H1 (cell line): ENCODE measurements at regions not wholly inside any gene's neighbourhood (a gene's known extent, or its start where the extent isn't known, plus 50 kb on each side); places are given as distances from the start of the nearest gene placed in this dataset.

Experiments used
- CTCF ChIA-PET: fragments of 300-600 bp; sonication (Branson Sonifier 250); formaldehyde crosslinking; loops from one replicate; lab custom pipeline; 2021; ENCODE audit not compliant: partially characterized antibody; lab: Charles Lee
- POLR2A ChIA-PET: fragments of 300-600 bp; sonication (Branson Sonifier 250); formaldehyde crosslinking; loops from one replicate; lab custom pipeline; 2021; ENCODE audit warnings: inconsistent platforms; ENCODE audit not compliant: partially characterized antibody; lab: Charles Lee
- DNase-seq, 2 experiments: peaks; one replicate each; pipeline versions ENCODE4 v3.0.0 to v3.0.0-alpha.2; 2010 to 2022; ENCODE audit warnings: low spot score in 2 of 2, low read depth in 1 of 2, mixed read lengths in 1 of 2
- FAIRE-seq: peaks from 2 replicates; lab custom pipeline; 2011; peaks lifted over from hg19 to GRCh38; lab: Jason Lieb, UNC
- H2AFZ ChIP-seq: 2 replicates; pipeline ENCODE4 v1.8.1; 2012; ENCODE audit warnings: low read length, inconsistent platforms
- H2AK5ac ChIP-seq: 2 replicates; pipeline ENCODE4 v1.6.1; 2013; ENCODE audit warnings: low read depth, low read length
- H2BK120ac ChIP-seq: replicated peaks from 2 replicates; pipeline ENCODE3; 2013; ENCODE audit warnings: low read depth, low read length, inconsistent platforms
- H2BK12ac ChIP-seq: 2 replicates; pipeline ENCODE4 v1.6.1; 2013; ENCODE audit warnings: low read depth, low read length
- H2BK15ac ChIP-seq: 2 replicates; pipeline ENCODE4 v1.6.1; 2013; ENCODE audit warnings: low read length
- H2BK20ac ChIP-seq: 2 replicates; pipeline ENCODE4 v1.6.1; 2013; ENCODE audit warnings: low read length
- H2BK5ac ChIP-seq: 2 replicates; pipeline ENCODE4 v1.6.1; 2013; ENCODE audit warnings: low read depth, low read length
- H3K14ac ChIP-seq: 2 replicates; pipeline ENCODE4 v1.6.1; 2013; ENCODE audit warnings: inconsistent platforms; ENCODE audit not compliant: insufficient read length
- H3K18ac ChIP-seq: 2 replicates; pipeline ENCODE4 v1.6.1; 2013; ENCODE audit warnings: low read length; ENCODE audit errors: extremely low read depth
- H3K23ac ChIP-seq: 2 replicates; pipeline ENCODE4 v1.6.1; 2013; ENCODE audit warnings: inconsistent platforms; ENCODE audit not compliant: insufficient read length
- H3K23me2 ChIP-seq: 2 replicates; pipeline ENCODE4 v1.6.1; 2013; ENCODE audit warnings: low read depth, low read length
- H3K27ac ChIP-seq: 2 replicates; pipeline ENCODE4 v1.6.1; 2011; ENCODE audit warnings: low read depth, low read length, inconsistent platforms
- H3K27me3 ChIP-seq, 4 experiments: replicated peaks in 1 of 4; 1 replicate in 1 of 4; 2 replicates in 3 of 4; pipeline versions ENCODE4 v1.6.1 to v1.8.1; 2011 to 2013; ENCODE audit warnings: low read length in 3 of 4, mild to moderate bottlenecking in 3 of 4, inconsistent platforms in 2 of 4, mixed read lengths in 2 of 4, moderate library complexity in 1 of 4; ENCODE audit not compliant: control insufficient read depth in 3 of 4, insufficient read depth in 3 of 4; ENCODE audit errors: extremely low read depth in 1 of 4
- H3K36me3 ChIP-seq, 4 experiments: 2 replicates each; pipeline versions ENCODE4 v1.6.1 to v1.8.1; 2011 to 2013; ENCODE audit warnings: mild to moderate bottlenecking in 4 of 4, low read length in 3 of 4, moderate library complexity in 2 of 4, control low read depth in 1 of 4, inconsistent platforms in 1 of 4; ENCODE audit not compliant: insufficient read depth in 4 of 4, control insufficient read depth in 2 of 4
- H3K4ac ChIP-seq: replicated peaks from 2 replicates; pipeline ENCODE3; 2013; ENCODE audit warnings: low read length, low read depth, mixed read lengths, inconsistent platforms; ENCODE audit not compliant: insufficient read length
- H3K4me1 ChIP-seq, 4 experiments: replicated peaks in 1 of 4; 1 replicate in 1 of 4; 2 replicates in 3 of 4; pipeline versions ENCODE4 v1.6.1 to v1.8.1; 2011 to 2013; ENCODE audit warnings: low read length in 3 of 4, inconsistent platforms in 2 of 4, mixed read lengths in 1 of 4; ENCODE audit not compliant: insufficient read depth in 4 of 4, control insufficient read depth in 3 of 4
- H3K4me2 ChIP-seq, 2 experiments: 2 replicates each; pipeline versions ENCODE4 v1.6.1 to v1.8.1; 2011 to 2013; ENCODE audit warnings: low read depth in 2 of 2, low read length in 2 of 2, control low read depth in 1 of 2, inconsistent platforms in 1 of 2, mild to moderate bottlenecking in 1 of 2; ENCODE audit not compliant: insufficient read depth in 1 of 2
- H3K4me3 ChIP-seq, 4 experiments: fragments of 200-600, 300-600 bp in 1 of 4; sonication (generic), shearing (Covaris generic), sonication (Bioruptor Twin) in 1 of 4; 2 replicates each; pipeline versions ENCODE4 v1.5.1 to v1.8.1; 2011 to 2016; ENCODE audit warnings: low read length in 4 of 4, low read depth in 3 of 4, control low read depth in 2 of 4, inconsistent platforms in 2 of 4, mild to moderate bottlenecking in 2 of 4, mixed read lengths in 1 of 4, moderate library complexity in 1 of 4; ENCODE audit not compliant: insufficient read depth in 2 of 4; ENCODE audit errors: extremely low read depth in 1 of 4
- H3K56ac ChIP-seq: replicated peaks from 2 replicates; pipeline ENCODE3; 2013; ENCODE audit warnings: low read depth, mild to moderate bottlenecking, mixed read lengths, low read length, inconsistent platforms; ENCODE audit not compliant: insufficient read length
- H3K79me1 ChIP-seq: 2 replicates; pipeline ENCODE4 v1.6.1; 2013; ENCODE audit warnings: low read depth, low read length, control low read depth
- H3K79me2 ChIP-seq, 2 experiments: 2 replicates each; pipeline versions ENCODE4 v1.6.1 to v1.8.1; 2012 to 2013; ENCODE audit warnings: low read length in 2 of 2, mild to moderate bottlenecking in 2 of 2, inconsistent platforms in 1 of 2; ENCODE audit not compliant: insufficient read depth in 2 of 2, control insufficient read depth in 1 of 2
- H3K9ac ChIP-seq, 4 experiments: replicated peaks in 1 of 4; 1 replicate in 1 of 4; 2 replicates in 3 of 4; pipeline versions ENCODE4 v1.6.1 to v1.8.1; 2011 to 2013; ENCODE audit warnings: low read depth in 3 of 4, low read length in 3 of 4, control low read depth in 2 of 4, mild to moderate bottlenecking in 2 of 4, moderate library complexity in 2 of 4, inconsistent platforms in 1 of 4; ENCODE audit errors: extremely low read depth in 1 of 4
- H3K9me3 ChIP-seq, 2 experiments: 2 replicates each; pipeline versions ENCODE4 v1.6.1 to v1.8.1; 2012 to 2013; ENCODE audit warnings: mild to moderate bottlenecking in 2 of 2, moderate library complexity in 2 of 2, control low read depth in 1 of 2, inconsistent platforms in 1 of 2, low read depth in 1 of 2, low read length in 1 of 2, mixed read lengths in 1 of 2; ENCODE audit not compliant: insufficient read depth in 2 of 2
- H4K20me1 ChIP-seq, 2 experiments: replicated peaks in 1 of 2; 2 replicates each; pipeline versions ENCODE3 to v1.8.1; 2011 to 2013; ENCODE audit warnings: inconsistent platforms in 2 of 2, low read length in 2 of 2, mild to moderate bottlenecking in 1 of 2; ENCODE audit not compliant: insufficient read depth in 2 of 2, control insufficient read depth in 1 of 2
- H4K5ac ChIP-seq: 2 replicates; pipeline ENCODE4 v1.6.1; 2013; ENCODE audit warnings: low read length, low read depth, mixed read lengths, inconsistent platforms; ENCODE audit not compliant: insufficient read length
- H4K8ac ChIP-seq: 2 replicates; pipeline ENCODE4 v1.8.0; 2013; ENCODE audit warnings: mild to moderate bottlenecking, moderate library complexity, low read length, inconsistent platforms; ENCODE audit not compliant: insufficient read depth; ENCODE audit errors: extremely low read depth
- H4K91ac ChIP-seq: replicated peaks from 2 replicates; pipeline ENCODE3; 2013; ENCODE audit warnings: low read length, mixed read lengths, inconsistent platforms; ENCODE audit not compliant: insufficient read length
- ATF3 ChIP-seq: IDR thresholded peaks from 2 replicates; pipeline ENCODE4 v1.6.1; 2011; ENCODE audit warnings: low read depth, mild to moderate bottlenecking, low read length; ENCODE audit not compliant: insufficient read depth
- CBX5 ChIP-seq: fragments of 300-800, 300-1000 bp; sonication (generic); IDR thresholded peaks from 2 replicates; pipeline ENCODE4 v1.7.1; 2016; ENCODE audit warnings: antibody characterized with exemption, low read length, low read depth
- CHD2 ChIP-seq: IDR thresholded peaks from 2 replicates; pipeline ENCODE4 v1.6.1; 2012; ENCODE audit warnings: low read length, improper control_type of control experiment
- CREB1 ChIP-seq: IDR thresholded peaks from 2 replicates; pipeline ENCODE4 v1.6.1; 2012; ENCODE audit warnings: inconsistent platforms
- EGR1 ChIP-seq: IDR thresholded peaks from 2 replicates; pipeline ENCODE4 v1.6.1; 2011; ENCODE audit warnings: low read depth, low read length, borderline replicate concordance
- EZH2 ChIP-seq: fragments of 200-600 bp; sonication (generic); IDR thresholded peaks from 2 replicates; pipeline ENCODE4 v1.7.1; 2012; ENCODE audit warnings: low read depth, mild to moderate bottlenecking, moderate library complexity, low read length, inconsistent platforms; ENCODE audit not compliant: severe bottlenecking
- FOSL1 ChIP-seq: IDR thresholded peaks from 2 replicates; pipeline ENCODE4 v1.6.1; 2011; ENCODE audit warnings: mild to moderate bottlenecking, low read depth, low read length, moderate library complexity; ENCODE audit not compliant: insufficient read depth
- JUN ChIP-seq: IDR thresholded peaks from 2 replicates; pipeline ENCODE4 v1.6.1; 2011; ENCODE audit warnings: low read depth, mild to moderate bottlenecking, improper control_type of control experiment, low read length
- KDM4A ChIP-seq: IDR thresholded peaks from one replicate; pipeline ENCODE4 v1.7.1; 2012; ENCODE audit warnings: low read depth, mild to moderate bottlenecking, moderate library complexity, low read length, inconsistent platforms; ENCODE audit not compliant: severe bottlenecking
- SIX5 ChIP-seq: IDR thresholded peaks from 2 replicates; pipeline ENCODE4 v1.6.1; 2011; ENCODE audit warnings: mild to moderate bottlenecking, low read depth, low read length
- SRF ChIP-seq: IDR thresholded peaks from 2 replicates; pipeline ENCODE4 v1.6.1; 2011; ENCODE audit warnings: mild to moderate bottlenecking, low read depth, low read length, moderate library complexity
- SUZ12 ChIP-seq: fragments of 200-600 bp; sonication (generic); IDR thresholded peaks from 2 replicates; pipeline ENCODE4 v1.6.1; 2012; ENCODE audit warnings: mild to moderate bottlenecking, inconsistent platforms, low read length, moderate library complexity, mixed read lengths
- TAF7 ChIP-seq: optimal IDR thresholded peaks from 2 replicates; pipeline ENCODE3; 2011; ENCODE audit warnings: low read depth, mild to moderate bottlenecking, inconsistent platforms, low read length, moderate library complexity, borderline replicate concordance
- WGBS, 2 experiments: shearing (Covaris generic) in 1 of 2; methylation state at CpG; one replicate each; pipeline versions ENCODE4 v1.1.6 to v1.1.7; 2013 to 2015; ENCODE audit warnings: low lambda C conversion rate in 2 of 2, mixed read lengths in 2 of 2, inconsistent platforms in 1 of 2, low coverage in 1 of 2, missing lambda C conversion rate in 1 of 2; ENCODE audit not compliant: insufficient replicate concordance in 2 of 2, insufficient coverage in 1 of 2, insufficient read length in 1 of 2; ENCODE audit errors: extremely low coverage in 1 of 2, missing lambda C conversion rate in 1 of 2; 5-methylcytosine and 5-hydroxymethylcytosine counted together

- H4K5ac ChIP-seq: no peak overlapping the region
- POLR2A ChIA-PET: no interaction called here
- no peaks in the 10 kb centered on the region for H4K20me1 ChIP-seq
- no peak overlapping the region for H3K23ac ChIP-seq
- CTCF ChIA-PET: no interaction called here
- H3K14ac ChIP-seq: no peak overlapping the region
- H3K4me2 ChIP-seq: no peak overlapping the region
- H3K56ac ChIP-seq: no peak overlapping the region
- H2AK5ac ChIP-seq: no peak overlapping the region
- H3K9me3 ChIP-seq: no peaks in the 10 kb centered on the region
- H3K4me3 ChIP-seq: no peak overlapping the region
- H3K79me2 ChIP-seq: no peaks in the 10 kb centered on the region
- no peak overlapping the region for H4K91ac ChIP-seq
- WGBS, 2 experiments: 93% methylated on average over 4 of the region's 4 CpGs; no CpG with 5 or more reads in 1 of the 2 experiments
- no peak overlapping the region for H2BK20ac ChIP-seq
- no peak overlapping the region for H2BK15ac ChIP-seq
- H3K36me3 ChIP-seq: no peaks in the 10 kb centered on the region
- H2BK12ac ChIP-seq: no peak overlapping the region
- no peak for DNase-seq
- no peak overlapping the region for H2AFZ ChIP-seq
- no peaks in the 10 kb centered on the region for H3K79me1 ChIP-seq
- H3K4ac ChIP-seq: no peak overlapping the region
- peaks cover 0 to 3% (median 0%) of the 10 kb centered on the region in 4 experiments; a peak in 1 of 7 replicates for H3K4me1 ChIP-seq
- no peak overlapping the region for H3K27ac ChIP-seq
- peaks cover 1% of the 10 kb centered on the region; the same call in 1 of the 2 replicates for H3K23me2 ChIP-seq
- H3K9ac ChIP-seq: no peak overlapping the region
- H4K8ac ChIP-seq: no peak overlapping the region
- no peak overlapping the region for H2BK5ac ChIP-seq
- H3K18ac ChIP-seq: no peak overlapping the region
- H3K27me3 ChIP-seq: no peaks in the 10 kb centered on the region
- no peak overlapping the region for H2BK120ac ChIP-seq
- TF ChIP-seq JUN (no peak), CREB1 (no peak), TAF7 (no peak), KDM4A (no peak), EGR1 (no peak), ATF3 (no peak), SUZ12 (no peak), FOSL1 (no peak), EZH2 (no peak), SIX5 (no peak), SRF (no peak), CBX5 (no peak), CHD2 (no peak)
- no peak for FAIRE-seq
Measured at GRCh38 chr2:40737180-40737579, 285.3 kb upstream of the SLC8A1 start.
